Superior temporal gyrus (tissue), 1 donor: ENCODE measurements at regions not wholly inside any gene's neighbourhood (a gene's known extent, or its start where the extent isn't known, plus 50 kb on each side); places are given as distances from the start of the nearest gene placed in this dataset.

Source experiments
- DNase-seq: peaks from one replicate; pipeline ENCODE4 v3.0.0-alpha.2; 2016; ENCODE audit errors: extremely low spot score

DNA sequence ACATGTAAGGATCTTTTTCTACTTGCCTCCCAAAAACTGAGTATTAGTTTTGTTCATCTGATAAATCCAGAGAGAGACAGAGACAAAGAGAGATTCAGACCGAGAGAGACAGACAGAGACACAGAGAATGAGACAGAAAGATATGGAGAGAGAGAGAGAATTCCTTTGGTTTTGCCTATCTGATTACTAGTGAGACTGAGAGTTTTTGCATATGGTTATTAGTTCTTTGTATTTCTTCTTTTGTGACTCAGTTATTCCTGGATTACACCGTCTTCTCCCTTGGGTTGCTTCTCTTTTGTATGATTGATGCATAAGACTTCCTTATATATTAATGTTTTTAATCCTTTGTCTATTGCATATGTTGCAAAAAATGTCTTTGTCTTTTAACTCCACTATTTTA lies 91.2 kb upstream of the SPATA31C2 start:
- no peak for DNase-seq

DNA sequence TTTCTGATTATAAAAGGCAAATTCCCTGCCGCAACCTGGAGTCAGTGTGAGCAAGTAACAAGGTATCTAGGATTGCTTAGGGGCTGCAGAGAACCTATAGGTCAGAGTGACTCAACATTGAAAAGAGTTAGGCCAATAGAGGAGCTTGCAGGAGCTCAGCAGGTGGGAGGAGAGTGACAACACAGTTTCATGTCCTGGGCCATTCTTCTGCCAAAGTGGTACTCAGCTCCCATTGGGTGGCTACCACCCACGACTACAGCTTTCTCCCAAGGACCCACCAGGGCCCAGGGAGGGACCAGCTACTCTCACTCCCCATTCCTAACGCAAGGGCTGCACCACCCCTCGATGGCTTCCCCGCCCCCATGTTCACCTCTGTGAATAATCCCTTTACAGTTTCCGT lies 86.7 kb upstream of the SPATA31C2 start:
- DNase-seq, result no peak

DNA sequence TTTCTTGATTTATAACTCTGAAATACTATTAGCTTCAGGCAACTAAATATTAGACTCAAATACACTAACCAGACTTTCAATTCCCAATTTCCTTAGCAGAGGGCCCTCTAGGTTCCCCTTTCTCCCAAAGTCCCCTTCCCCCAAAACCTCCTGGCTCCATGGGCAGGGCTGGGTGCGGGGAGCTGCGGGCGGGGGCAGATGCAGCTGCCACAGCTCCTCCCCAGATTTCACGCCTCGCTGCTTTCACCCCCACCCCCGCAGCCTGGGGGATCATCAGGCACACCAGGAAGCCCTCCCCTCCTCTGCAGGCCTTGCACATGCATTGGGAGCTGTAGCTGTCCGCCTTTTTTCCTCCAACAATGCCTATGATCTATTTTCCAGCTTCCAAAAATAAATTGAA lies 82.8 kb upstream of the SPATA31C2 start:
- DNase-seq, result no peak

DNA sequence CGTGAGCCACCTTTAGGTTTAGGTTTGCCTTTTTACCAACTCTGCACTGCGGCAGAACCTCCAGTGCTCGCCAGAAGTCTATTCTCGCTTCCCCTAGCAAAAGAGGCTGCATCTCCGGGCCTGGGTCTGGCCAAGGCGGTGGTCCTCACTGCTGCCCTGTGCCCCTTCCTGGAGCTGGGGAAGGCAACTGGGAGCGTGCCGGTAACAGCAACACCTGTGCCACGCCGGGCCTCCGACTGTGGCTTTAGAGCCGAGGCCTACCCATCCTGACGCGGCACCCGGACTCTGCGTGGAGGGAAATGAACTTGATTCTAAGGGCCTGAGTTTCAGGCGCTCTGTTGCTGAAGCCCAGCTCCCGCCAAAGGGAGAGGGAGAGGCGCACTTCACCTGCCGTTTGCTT lies 82.4 kb upstream of the SPATA31C2 start:
- no peak for DNase-seq

DNA sequence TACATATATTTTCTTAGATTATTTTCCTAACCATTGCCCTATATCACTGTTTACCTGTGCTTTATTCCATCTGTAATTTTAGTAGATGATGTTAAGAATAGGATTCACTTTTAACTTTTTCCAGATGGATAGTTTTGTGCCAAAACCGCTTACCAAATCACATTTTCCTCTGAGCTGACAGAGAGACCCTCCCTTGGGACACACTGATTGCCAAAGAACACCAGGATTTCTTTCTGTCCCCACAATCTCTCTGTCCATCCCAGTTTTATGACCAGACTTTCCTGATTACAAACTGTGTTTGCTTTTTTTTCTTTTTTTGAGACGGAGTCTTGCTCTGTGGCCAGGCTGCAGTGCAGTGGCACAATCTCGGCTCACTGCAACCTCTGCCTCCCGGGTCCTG lies 81.3 kb upstream of the SPATA31C2 start:
- DNase-seq, result no peak

DNA sequence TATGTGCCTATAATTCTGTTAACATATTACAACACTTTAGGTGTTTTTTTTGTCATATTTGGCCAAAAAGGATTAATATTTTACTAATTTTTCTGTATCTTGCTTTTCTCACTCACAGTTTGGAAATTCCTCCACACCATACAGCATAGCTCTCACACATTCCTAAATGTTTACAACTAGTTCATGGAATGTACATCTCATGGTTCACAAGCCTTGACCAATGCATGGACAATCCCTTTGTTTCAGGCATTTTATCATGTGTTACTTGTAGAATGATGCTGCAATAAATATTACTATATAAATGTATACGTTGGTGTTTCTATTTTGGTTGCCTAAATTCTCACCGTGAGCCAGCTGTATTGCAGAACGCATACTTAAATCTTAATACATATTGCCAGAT lies 80.5 kb upstream of the SPATA31C2 start:
- DNase-seq, result no peak

DNA sequence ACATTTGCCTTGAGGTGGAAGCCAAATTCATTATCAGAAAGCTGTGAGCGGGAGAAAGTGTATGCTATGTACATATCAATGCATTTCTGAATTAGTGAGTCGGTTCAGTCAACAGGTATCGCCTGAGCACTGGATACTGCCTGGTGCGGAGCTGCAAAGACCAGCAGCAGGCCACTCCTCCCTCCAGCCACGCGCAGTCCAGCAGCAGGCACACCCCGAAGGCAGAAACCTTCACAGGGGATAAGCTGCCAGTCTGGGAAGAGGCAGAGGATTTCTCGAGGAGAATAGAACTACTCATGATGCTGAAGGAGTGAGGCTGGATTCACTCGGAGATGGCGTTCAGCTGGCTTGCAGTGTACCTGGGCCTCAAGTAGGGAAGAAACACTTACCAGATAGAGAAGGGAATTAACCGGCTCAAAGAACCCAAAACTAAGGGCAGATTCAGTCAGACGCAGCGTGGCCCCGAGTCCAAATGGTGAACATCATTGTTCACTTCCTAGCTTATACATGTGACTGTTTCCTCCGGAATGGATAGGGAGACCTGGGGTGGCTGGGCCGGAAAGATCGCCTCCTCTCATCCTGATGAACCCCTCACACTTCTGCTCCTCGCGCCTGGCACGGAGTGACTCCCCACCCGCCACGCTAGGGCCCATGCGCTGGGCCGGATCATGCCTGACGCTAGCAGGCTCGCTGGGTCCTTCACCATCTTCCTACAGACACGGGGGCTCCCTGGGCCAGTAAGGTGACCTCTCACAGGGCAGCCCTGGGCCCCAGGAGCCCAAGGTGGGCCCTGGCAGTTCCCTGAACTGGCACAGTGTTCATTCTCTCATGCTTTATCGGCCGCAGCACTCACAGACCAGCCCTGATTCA lies 78.1 kb upstream of the SPATA31C2 start:
- DNase-seq, result no peak

DNA sequence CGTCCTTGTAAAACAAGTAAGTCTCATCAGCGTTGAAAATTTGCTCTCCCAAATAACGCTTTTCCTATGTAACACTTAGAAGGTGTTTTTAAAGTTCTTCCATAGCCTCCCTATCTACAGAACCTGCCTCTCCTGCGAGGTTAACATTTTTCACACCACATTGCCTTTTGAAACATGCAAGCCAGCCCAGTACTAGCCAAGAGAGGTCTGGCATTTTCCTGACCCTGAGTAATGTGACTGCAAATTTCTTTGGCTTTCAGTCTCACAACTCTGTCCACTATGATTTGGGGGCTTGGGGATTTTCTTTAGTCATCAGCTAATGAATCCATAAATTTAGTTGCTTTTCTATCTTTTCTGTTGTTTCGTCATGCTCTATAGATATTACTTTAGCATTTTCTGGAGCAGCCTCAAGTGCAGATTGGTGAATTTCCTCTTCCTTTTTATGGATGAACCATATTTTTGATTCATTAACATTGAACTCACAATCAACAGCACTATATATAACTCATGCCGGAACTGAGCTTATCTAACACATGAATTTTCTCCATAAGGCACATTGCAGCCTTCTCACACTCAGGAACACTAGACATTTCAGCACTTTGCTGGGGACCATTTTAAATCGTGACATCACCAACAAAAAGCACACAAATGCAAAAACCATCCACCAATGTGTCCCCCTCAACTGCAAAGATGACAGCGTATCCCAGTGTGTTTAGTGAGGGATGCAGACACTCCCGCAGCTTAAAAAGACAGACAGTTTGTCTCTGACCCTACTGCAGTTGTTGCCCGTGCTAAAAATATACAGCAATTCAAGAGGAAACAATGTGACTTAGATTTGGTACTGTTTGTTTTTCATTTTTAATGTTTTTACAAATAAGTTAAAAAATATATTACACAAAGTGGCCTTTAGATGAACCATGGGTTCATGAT lies 77.2 kb upstream of the SPATA31C2 start:
- DNase-seq, result no peak

DNA sequence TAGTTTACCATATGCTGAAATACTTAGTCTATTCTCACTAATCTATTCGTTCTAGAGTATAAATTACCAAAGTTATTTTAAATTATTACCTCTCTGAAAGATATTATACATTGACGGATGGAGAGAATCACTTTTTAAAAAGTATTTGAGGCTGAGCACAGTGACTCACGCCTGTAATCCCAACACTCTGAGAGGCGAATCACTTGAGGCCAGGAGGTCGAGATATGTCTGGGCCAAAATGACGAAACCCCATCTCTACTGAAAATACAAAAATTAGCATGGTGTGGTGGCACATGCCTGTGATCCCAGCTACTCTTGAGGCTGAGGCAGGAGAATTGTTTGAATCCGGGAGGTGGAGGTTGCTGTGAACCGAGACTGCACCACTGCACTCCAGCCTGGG lies 64.0 kb upstream of the SPATA31C2 start:
- no peak for DNase-seq

DNA sequence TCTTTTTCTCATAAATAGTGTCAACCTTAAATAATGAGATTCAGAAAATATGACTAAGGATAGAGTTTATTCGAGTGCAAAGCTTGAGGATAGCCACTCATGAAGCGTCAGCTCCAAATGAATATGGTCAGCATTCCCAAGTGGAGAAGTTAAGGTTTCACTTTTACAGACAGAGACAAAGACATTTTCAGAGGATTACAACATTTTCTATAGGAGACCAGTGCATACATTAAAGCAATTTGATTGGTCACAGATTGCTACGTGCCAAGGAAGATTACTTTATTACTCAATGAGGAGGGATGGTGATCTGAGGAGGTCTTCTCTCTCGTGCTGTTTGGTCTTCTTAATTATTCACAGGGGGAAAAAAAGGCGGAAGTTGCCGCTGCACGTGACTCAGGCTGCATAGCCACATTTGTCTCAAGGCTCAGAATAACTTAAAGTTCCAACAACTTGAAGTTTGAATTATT lies 60.1 kb upstream of the SPATA31C2 start:
- no peak for DNase-seq

DNA sequence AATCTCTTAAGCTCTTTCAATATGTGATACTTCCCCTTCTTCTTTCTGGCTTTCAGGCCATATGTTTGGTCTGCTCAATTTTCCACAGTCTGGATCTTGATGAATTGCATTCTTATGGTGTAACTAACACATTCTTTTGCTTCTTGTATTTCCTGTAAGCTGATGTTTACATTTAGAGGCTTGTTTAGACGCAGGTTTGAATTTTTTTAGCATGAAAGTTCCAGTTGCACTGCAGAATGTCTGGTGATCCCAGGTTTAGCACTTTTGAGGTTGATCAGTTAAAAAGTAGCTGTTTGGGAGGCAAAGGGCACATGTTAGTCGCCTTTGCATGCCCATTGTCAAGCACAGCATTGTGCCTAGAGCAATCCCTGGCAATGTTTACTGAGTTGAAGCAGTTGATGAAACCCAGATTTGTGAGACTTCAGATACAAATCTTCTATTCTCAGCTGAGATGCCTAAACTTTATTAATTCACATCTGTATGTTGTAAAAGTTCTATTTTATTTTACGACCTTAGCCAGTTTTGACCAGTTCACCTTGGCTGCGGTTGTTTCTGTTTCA lies 59.6 kb upstream of the SPATA31C2 start:
- no peak for DNase-seq

DNA sequence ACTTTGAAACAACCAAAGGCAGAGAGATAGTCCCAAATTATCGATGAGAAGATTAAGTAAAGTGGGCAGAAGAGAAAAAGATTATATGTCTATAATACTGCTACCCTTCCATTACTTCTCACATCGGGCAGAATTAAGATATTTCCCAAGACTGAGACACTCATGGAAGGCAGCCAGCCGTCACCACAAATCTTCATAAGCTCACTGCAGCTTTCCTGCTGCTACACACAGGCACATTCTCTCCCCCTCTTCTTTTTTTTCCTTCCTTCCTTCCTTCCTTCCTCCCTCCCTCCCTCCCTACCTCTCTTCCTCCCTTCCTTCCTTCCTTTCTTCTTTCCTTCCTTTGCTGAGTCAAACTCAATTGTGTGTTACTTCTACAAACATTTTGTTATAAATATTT lies 58.7 kb upstream of the SPATA31C2 start:
- no peak for DNase-seq

DNA sequence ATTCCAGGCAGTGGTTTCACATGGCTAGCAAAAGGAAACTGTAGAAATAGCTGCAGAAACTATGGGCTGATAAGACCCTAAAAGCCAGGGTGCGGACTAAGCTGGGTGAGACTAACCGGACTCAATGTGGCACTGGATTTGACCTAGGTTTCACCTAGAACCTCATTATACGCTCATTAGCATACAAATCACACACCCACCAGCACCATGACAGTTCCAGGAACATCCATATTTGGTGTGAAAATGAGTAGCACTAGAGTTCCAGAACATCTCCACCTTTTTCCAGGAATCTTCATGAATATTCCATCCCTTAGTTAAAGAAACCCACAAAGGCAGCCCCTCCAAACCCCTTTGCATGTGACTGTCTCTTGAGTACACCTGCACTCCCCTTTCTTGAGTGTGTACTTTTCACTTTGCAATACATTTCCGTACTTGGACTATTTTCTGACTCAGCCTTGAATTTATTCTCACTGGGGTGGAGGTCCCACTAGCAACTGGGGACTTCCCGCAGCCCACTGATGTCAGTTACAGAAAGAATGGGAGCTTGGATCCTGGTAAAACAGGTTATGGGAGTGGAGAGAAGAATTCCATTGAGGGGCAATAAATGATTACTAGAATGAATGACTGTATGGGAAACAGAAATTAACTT lies 58.0 kb upstream of the SPATA31C2 start:
- no peak for DNase-seq

DNA sequence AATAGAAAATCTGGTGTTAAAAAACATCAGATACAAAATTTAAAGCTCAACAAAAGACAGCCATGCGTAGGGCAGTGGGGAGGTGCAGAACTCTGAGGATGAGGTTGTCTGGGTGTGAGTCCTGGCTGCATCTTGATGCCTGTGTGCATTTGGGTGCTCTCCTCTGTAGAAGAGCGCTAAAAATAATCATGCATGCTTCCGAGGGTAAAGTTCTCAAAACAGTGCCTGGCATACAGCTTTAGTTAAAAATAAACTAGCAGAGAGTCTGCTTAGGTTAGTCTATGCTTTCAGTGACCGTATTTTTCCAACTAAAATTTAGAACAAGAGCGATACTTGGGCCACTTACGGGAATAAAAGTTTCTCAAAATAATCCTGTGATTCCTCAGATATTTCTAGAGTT lies 55.5 kb upstream of the SPATA31C2 start:
- no peak for DNase-seq

DNA sequence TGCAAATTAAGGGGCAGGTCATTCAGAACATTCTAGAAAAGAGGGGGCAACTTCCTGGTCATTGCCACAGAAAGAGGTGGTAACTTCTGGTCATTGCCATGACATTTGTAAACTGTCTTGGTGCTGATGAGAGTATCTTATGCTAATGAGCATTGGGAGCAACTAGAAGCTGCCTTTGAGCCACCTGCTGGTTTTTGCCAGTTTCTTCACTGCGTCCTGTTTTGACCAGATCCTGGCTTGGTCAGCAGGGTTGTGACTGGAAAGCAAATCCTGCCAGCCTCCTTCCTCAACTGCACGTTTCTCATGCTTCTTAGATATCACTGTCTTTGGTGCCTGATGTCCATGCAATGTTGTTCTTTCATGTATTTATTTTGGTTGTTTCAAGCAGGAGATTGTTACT lies 53.2 kb upstream of the SPATA31C2 start:
- DNase-seq, result no peak

DNA sequence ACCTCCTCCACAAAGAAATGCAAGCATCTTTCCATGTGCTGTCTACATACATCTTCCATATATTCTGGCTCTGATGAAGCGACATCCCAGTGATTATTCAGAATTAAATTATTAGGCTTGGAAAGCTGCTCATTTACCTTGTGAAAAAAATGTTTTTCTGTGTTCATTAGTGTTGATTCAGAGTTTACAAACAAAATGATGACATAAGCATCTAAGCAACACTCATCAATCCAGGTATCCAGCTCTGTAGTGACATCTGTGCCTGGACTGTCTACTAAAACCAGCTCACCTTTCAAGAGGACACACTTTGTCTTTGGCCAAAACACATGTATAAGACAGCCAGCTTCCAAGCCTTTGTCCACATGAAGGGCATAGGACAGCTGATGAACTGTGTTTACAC lies 51.1 kb upstream of the SPATA31C2 start:
- no peak for DNase-seq
